HUDEP-2 (cell line): ENCODE measurements at regions not wholly inside any gene's neighbourhood (a gene's known extent, or its start where the extent isn't known, plus 50 kb on each side); places are given as distances from the start of the nearest gene placed in this dataset.

Experiments
- DNase-seq, 76 experiments: peaks; one replicate each; lab custom pipeline; 2025; ENCODE audit not compliant: unreplicated experiment in 76 of 76; lab: John Stamatoyannopoulos, UW

DNA sequence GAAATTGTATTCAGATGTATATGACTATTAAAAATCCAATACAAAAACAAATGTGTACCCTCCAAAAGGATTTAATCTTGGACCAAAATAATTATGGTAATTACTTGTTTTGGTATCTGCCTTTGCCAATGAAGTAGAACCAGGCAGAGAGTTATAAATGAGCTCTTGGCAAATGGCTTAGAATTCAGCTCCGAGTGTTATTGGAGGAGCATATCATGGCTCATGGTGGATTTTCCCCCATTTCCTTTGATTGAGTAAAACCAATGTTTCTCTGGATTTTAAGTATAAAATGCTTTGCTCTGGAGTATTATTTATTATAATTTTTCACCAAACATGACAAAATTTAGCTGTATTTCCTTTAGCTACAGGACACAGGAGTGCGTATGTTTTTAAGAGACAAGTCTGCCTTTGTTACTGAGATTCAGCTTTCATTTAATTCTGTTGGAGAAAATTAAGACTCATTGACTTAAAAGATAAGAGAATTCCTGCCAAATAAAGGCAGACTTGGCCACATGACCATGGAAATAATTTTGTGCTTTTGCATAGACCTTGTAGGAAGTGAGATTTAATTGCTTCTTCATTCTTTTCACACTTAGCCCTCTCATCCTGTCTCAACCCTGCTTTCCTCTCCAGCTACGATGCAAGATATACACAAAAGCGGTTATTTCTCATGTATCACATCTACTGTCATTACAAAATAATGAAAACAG, 281.0 kb upstream of the SOX11 start:
- no peak for DNase-seq

DNA sequence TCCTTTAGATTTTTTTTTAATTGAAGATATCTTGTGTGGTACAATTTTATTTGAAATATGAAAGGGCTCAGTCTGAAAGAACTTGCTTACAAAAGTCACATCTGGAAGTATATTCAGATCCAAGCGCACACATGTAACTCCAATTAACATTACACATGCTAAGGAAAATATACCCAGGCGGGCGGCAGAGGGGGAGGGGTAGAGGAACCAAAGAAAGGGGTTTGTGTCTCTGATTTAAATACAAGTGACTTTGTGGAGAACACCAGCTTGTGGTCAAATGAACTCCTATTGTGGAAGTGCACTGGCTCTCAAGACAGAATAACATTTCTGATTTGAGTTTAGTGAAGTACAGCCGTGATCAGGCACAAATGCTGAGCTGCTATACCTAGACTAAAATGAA, 280.2 kb upstream of the SOX11 start:
- DNase-seq: no peak

DNA sequence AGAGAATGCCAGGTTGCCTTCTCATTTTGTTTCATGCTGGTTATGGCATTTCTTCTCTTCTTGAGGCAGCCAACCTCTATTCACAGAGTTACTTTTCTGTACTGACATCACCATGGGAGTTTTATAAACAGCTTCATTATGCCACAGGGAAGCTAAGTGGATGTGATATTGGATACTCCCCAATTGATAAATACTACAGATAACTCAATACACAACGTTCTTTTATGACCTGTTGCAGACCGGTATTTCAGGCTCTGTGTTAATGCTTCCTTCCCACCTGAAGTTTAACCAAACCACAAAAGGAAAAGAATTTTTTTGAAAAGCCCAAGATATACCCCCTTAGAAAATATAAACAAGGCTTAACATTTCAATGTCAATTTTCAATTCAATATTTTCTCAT, 258.3 kb upstream of the SOX11 start:
- DNase-seq: no peak

- no peak for DNase-seq
These were observed 254.8 kb upstream of the SOX11 start for GRCh38 chr2:5437375-5437774.

GRCh38 chr2:5440174-5440573, 252.0 kb upstream of the SOX11 start:
- DNase-seq: no peak

GRCh38 chr2:5442736-5443135, 249.4 kb upstream of the SOX11 start:
- DNase-seq: no peak

DNA sequence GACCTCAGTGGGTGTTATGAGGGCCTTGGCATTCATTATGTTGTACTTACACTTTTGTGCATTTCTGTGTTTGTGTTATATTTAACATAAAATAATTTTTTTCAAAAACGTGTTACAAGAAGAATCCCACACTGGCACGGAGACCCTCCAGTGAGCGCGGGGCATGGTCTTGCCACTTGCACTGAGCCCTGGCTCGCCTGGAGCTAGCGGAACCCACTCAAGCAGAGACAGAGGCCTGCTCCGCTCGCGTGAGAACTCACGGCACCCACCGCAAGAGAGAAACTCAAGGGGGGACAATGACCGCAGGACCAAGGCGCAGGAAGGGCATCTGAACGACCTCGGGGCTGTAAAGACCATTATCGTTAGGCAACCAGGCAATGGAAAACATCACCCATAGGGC, 248.0 kb upstream of the SOX11 start:
- no peak for DNase-seq

GRCh38 chr2:5444854-5445253, 247.3 kb upstream of the SOX11 start:
- no peak for DNase-seq

DNA sequence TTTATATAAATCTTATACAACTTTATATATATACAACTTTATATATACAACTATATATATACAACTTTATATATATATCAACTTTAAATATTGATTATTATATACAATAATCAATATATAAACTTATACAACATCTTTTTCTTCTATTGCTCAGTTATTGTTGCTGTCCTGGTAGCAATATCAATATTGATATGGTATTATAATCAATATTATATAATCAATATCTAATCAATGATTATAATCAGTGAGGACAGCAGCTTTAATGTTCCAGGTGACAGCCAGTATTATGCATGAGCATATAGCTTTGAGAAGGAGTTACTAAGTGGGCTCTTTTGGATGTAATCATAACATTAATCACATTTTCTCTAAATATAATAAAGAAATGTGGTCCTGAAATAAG, 242.3 kb upstream of the SOX11 start:
- no peak for DNase-seq

GRCh38 chr2:5453220-5454050, 238.7 kb upstream of the SOX11 start:
- DNase-seq: no peak

DNA sequence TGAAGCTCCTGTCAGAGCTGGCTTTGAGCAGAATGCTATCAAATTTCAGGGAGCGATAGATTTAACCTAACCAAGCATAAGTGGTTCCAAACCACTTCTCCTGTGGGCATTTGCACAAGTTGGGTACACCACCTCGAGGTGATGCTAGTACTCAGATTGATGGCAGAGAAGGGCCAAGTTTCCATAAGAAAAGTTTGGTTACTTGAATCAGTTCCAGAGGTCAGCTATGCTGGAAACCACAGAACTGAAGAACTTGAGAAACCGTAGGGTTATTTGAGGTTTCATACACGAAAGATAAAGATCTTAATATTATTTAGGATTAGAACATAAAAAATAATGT, 238.2 kb upstream of the SOX11 start:
- no peak for DNase-seq

DNA sequence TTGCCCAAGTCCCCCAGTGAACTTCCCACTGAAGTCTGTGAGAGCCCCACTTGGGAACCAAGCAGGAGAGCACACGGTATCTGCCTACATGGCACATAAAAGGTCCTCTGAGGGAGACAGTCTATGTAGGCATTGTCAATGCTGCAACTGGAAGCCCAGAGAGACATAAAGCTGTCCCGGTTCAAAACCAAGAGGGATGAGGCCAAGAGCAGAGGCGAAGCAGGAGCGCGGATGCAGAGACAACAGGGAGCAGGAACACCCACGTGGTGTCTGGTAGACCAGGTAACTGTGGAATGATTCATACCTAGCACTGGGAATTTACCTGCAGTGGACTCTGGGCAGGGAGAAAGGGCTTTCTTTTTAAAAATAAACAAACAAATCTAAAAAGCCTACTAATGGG, 233.1 kb upstream of the SOX11 start:
- DNase-seq: no peak

DNA sequence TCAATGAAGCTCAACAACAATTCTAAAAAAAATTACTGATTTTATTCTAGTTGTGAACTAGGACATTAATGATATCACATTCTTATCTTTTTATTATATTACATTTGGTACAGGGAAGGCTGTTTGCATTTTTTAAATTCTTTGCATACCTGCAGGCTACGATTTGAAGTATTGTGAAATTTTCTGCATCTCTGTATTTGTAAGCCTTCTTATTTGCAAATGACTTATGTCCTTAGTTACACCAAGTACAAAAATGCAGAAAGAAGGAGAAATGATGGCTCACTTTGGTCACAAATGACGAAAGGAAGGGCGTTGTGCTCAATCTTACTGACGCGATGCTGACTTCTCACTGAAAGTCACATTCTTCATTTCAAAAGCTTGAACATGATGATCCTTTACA, 227.5 kb upstream of the SOX11 start:
- no peak for DNase-seq

DNA sequence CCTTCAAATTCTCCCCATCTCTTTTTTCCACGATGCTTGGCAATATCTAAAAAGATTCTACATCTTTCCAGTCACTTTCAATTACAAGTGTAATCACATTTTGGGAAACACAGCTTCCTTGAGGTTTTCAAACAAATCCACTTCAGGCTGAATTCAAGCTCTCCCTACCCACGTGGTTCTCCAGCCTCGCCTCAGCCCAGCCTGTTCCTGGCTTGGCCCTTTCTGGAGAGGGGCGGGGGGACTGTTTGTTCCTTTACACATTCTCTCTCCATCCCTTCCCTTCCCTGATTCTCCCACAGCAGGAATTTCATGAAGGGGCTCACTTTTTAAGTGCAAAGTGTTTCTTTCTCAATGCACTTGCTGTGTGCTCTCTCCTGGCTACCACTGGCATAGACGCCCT, 226.3 kb upstream of the SOX11 start:
- no peak for DNase-seq

- no peak for DNase-seq
These were observed 224.8 kb upstream of the SOX11 start for GRCh38 chr2:5467178-5467905.

DNA sequence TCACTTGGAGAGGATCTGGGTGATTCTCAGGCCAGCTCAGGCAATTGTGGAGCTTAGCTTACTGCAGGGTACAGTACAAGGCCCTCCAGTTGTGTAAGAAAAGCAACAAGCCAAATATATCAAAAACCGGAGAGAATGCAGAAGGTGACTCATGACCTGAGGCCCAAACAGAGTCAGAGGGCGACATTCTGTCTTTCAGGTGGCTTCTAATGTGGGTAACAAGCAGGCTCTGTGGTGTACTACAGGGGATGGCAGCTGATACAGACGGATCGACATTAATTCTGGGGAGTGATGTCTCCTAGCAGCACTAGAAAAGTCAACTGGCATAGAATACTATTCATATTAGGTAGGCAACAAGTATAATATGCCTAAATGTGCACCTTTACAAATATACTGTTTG, 219.5 kb upstream of the SOX11 start:
- no peak for DNase-seq

DNA sequence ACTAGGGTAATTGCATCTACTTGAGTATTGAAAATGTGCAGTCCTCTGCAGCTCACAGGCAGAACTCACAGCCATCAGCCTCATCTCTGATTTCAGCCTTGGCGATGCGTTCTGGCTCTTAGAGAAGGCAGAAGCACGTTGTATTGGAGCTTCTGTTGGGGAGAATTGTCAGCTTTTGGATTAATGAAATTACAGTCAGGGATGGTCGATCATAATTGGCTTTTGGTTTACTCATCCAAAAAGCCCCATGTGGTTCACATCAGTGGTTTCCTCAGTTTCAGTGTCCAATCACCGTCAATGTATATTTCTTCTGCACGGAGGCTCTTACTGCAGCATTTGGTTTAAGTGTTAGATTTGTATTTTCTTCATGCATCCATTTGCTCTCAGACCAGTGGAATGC, 218.5 kb upstream of the SOX11 start:
- no peak for DNase-seq

GRCh38 chr2:5474716-5475115, 217.5 kb upstream of the SOX11 start:
- no peak for DNase-seq

DNA sequence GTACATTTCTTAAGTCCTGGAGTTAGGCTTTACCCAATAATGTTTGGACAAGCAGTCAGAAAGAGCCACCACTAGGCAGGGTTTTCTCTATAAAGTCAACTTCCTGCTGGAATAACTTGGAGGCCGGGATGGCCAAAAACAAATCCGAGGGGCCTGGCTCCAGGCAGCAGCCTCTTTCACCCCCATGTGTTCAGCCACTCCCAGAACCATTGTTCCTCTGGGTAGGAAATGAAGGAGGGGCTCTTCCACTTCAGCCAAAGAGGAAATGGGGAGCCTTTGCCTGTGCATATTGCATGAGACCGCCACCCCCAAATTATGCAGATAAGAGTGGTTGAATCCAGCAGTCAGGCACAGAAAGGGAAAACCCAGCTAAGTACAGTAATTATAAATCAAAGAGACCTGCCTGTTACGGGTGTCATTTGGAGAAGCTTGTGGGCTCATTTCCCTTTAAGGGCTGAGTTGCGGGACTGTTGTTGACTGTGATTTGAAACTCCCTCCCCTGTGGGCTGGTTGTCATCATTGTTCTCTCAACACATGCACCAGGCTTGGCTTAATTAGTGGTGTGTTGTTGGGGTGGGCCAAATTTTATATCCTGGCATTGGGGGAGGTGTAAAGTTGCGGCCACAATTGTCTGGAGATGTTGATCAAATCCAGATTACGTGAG, 212.8 kb upstream of the SOX11 start:
- no peak for DNase-seq

DNA sequence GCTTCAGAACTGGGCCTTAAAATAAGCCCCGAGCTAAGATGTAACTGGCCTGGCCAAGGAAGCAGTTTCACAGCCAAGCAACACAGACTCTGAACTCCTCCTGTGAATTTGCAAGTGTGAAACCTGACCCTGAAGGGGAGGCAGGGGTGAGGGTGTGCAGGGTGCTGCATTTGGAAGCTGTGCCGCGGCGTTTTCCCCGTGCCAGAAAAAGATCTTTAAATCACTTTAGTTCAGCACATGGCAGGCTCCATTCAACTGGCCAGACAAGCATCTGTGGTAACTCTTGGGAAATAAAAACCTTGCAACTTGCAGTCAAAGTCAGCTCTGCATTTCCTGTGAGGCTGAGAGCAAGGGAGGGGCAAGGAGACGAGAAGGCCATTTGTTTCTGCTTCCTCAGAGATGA, 209.3 kb upstream of the SOX11 start:
- DNase-seq: no peak

DNA sequence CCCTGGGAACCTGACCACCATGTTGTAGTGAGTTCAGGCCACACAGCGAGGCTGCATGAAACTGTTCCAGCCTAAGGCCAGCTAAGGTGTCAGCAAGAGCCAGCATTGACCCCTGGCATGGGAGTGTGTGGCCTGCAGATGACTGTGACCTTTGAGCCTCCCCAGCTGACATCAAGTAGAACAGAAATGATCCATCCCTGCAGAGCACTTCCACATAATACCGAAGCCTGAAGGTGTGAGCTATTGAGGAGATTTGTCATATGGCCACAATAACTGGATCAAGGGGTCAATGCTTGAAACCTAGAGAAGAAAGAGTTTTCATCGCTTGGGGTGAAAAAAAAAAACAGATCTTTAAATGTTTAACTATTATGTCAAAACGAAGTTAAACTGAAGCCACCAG, 207.3 kb upstream of the SOX11 start:
- no peak for DNase-seq
